Keratinocyte (primary cell): ENCODE measurements at regions not wholly inside any gene's neighbourhood (a gene's known extent, or its start where the extent isn't known, plus 50 kb on each side); places are given as distances from the start of the nearest gene placed in this dataset.

Experiments
- DNase-seq: peaks from one replicate; pipeline ENCODE4 v3.0.0-alpha.2; 2011; ENCODE audit warnings: low read depth, missing footprints, low spot score
- FAIRE-seq: peaks from 2 replicates; lab custom pipeline; 2011; peaks lifted over from hg19 to GRCh38; lab: Jason Lieb, UNC
- H2AFZ ChIP-seq: 2 replicates; pipeline ENCODE4 v1.6.0; 2012; ENCODE audit warnings: low read length, control low read depth, inconsistent platforms; ENCODE audit not compliant: control insufficient read depth
- H3K27ac ChIP-seq: 2 replicates; pipeline ENCODE4 v1.5.1; 2011; ENCODE audit warnings: low read length; ENCODE audit not compliant: control insufficient read depth, insufficient read depth
- H3K27me3 ChIP-seq: 3 replicates; pipeline ENCODE4 v1.6.0; 2011; ENCODE audit warnings: low read length; ENCODE audit not compliant: control insufficient read depth, insufficient read depth; ENCODE audit errors: extremely low read depth
- H3K36me3 ChIP-seq, 2 experiments: 2 replicates in 1 of 2; 3 replicates in 1 of 2; pipeline ENCODE4 v1.5.1; 2011; ENCODE audit warnings: low read length in 2 of 2, mild to moderate bottlenecking in 1 of 2; ENCODE audit not compliant: control insufficient read depth in 2 of 2, insufficient read depth in 2 of 2; ENCODE audit errors: extremely low read depth in 1 of 2
- H3K4me1 ChIP-seq: 3 replicates; pipeline ENCODE4 v1.5.1; 2011; ENCODE audit warnings: low read length; ENCODE audit not compliant: control insufficient read depth, insufficient read depth; ENCODE audit errors: extremely low read depth
- H3K4me2 ChIP-seq: 3 replicates; pipeline ENCODE4 v1.6.0; 2011; ENCODE audit warnings: low read depth, low read length; ENCODE audit not compliant: control insufficient read depth, insufficient read depth; ENCODE audit errors: extremely low read depth
- H3K4me3 ChIP-seq, 3 experiments: fragments of 200-600 bp in 1 of 3; sonication (generic) in 1 of 3; 2 replicates in 2 of 3; 3 replicates in 1 of 3; pipeline ENCODE4 v1.5.1; 2011 to 2016; ENCODE audit warnings: low read length in 3 of 3, mild to moderate bottlenecking in 3 of 3, control low read depth in 2 of 3, inconsistent platforms in 1 of 3, low read depth in 1 of 3, mixed read lengths in 1 of 3, mixed run types in 1 of 3, moderate library complexity in 1 of 3; ENCODE audit not compliant: control insufficient read depth in 2 of 3, insufficient read depth in 2 of 3; ENCODE audit errors: extremely low read depth in 1 of 3
- H3K79me2 ChIP-seq: 2 replicates; pipeline ENCODE4 v1.6.0; 2012; ENCODE audit warnings: low read length; ENCODE audit not compliant: control insufficient read depth, insufficient read depth
- H3K9ac ChIP-seq: 3 replicates; pipeline ENCODE4 v1.6.0; 2011; ENCODE audit warnings: low read length; ENCODE audit not compliant: control insufficient read depth, insufficient read depth; ENCODE audit errors: extremely low read depth
- H3K9me1 ChIP-seq: 3 replicates; pipeline ENCODE4 v1.6.0; 2011; ENCODE audit warnings: low read length; ENCODE audit not compliant: control insufficient read depth, insufficient read depth; ENCODE audit errors: extremely low read depth
- H3K9me3 ChIP-seq: 2 replicates; pipeline ENCODE4 v1.5.1; 2012; ENCODE audit warnings: low read depth, low read length; ENCODE audit not compliant: control insufficient read depth
- H4K20me1 ChIP-seq: 3 replicates; pipeline ENCODE4 v1.6.0; 2011; ENCODE audit warnings: low read length; ENCODE audit not compliant: control insufficient read depth, insufficient read depth; ENCODE audit errors: extremely low read depth
- EZH2 ChIP-seq: IDR thresholded peaks from one replicate; pipeline ENCODE4 v1.6.1; 2012; ENCODE audit warnings: inconsistent platforms, mild to moderate bottlenecking, low read length, moderate library complexity
- dilution Hi-C: fragments of 300-500 bp; cut with MboI; formaldehyde crosslinking; loops from one replicate; pipeline ENCODE4 v1.7.0; 2020; ENCODE audit warnings: low sequenced_read_pairs; ENCODE audit not compliant: extremely low pct_ligation_motif_present
- TF ChIP-seq, protein P1 (sequence below), 3 experiments: IDR thresholded peaks in 1 of 3; conservative IDR thresholded peaks in 1 of 3; optimal IDR thresholded peaks in 1 of 3; 2 replicates in 2 of 3; 3 replicates in 1 of 3; pipeline versions ENCODE3 to v1.5.1; 2011; ENCODE audit warnings: low read length in 3 of 3, mild to moderate bottlenecking in 3 of 3, moderate library complexity in 2 of 3, control low read depth in 1 of 3, inconsistent platforms in 1 of 3; ENCODE audit not compliant: insufficient read depth in 2 of 3; ENCODE audit errors: extremely low read depth in 1 of 3

DNA sequence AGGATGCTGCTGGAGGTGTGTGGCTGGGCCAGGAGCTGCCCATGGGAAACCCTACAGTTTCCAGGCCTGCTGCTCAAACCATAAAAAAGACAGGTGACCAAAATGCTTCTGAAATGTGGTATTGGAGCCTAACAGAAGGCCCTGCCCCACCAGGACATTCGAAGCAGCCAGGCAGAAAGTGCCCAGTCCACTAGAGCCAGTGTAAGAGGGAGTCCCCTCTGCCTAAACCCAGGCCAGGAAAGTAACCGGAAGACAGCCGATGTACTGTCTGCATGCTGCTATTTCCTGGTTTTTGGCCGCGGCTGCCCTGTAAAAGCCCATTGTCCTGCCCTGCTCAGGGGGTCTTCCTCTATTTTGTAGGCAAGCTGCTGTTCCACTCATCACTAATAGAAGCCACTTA, 150.7 kb upstream of the IRX2 start:
- H4K20me1 ChIP-seq: no peaks in the 10 kb centered on the region
- H3K4me3 ChIP-seq: no peak overlapping the region
- TF ChIP-seq, protein P1, sequence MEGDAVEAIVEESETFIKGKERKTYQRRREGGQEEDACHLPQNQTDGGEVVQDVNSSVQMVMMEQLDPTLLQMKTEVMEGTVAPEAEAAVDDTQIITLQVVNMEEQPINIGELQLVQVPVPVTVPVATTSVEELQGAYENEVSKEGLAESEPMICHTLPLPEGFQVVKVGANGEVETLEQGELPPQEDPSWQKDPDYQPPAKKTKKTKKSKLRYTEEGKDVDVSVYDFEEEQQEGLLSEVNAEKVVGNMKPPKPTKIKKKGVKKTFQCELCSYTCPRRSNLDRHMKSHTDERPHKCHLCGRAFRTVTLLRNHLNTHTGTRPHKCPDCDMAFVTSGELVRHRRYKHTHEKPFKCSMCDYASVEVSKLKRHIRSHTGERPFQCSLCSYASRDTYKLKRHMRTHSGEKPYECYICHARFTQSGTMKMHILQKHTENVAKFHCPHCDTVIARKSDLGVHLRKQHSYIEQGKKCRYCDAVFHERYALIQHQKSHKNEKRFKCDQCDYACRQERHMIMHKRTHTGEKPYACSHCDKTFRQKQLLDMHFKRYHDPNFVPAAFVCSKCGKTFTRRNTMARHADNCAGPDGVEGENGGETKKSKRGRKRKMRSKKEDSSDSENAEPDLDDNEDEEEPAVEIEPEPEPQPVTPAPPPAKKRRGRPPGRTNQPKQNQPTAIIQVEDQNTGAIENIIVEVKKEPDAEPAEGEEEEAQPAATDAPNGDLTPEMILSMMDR (optimal IDR thresholded peaks at IDR 0.05 in 1 of 3, IDR thresholded peaks at IDR 0.05 in 1 of 3, conservative IDR thresholded peaks at IDR 0.05 in 1 of 3; ENCODE audit: extremely low read depth in 1 of 3, insufficient read depth in 2 of 3, low read length in 3 of 3): no peak
- TF ChIP-seq EZH2: no peak
- no peaks in the 10 kb centered on the region for H3K9me1 ChIP-seq
- dilution Hi-C loops: no loop called here
- no peak for DNase-seq
- H3K4me2 ChIP-seq: no peak overlapping the region
- peaks cover 12% of the 10 kb centered on the region for H3K9me3 ChIP-seq
- no peaks in the 10 kb centered on the region for H3K79me2 ChIP-seq
- H3K27me3 ChIP-seq: no peaks in the 10 kb centered on the region
- H3K27ac ChIP-seq: no peak overlapping the region
- no peak for FAIRE-seq
- H3K36me3 ChIP-seq: no peaks in the 10 kb centered on the region
- H3K4me1 ChIP-seq: no peaks in the 10 kb centered on the region
- no peak overlapping the region for H2AFZ ChIP-seq
- no peak overlapping the region for H3K9ac ChIP-seq

DNA sequence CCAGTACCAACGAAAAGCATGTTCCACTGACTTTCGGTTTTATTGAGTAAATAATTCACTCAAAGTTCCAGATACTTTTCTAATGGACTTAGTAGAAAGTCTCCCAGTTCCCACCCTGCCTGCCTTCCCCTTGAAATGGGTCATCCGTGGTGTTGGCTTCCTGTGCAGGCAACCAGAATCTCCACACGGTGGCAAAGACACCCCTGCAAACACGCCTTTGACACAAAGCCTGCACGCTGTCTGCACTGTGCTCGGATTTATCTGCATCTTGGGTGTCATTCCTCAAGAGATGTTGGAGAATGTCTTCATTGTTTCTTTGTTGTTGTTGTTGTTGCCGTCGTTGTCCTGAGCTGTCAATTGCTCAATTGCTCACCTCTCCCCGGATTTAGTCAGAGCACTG, 150.0 kb upstream of the IRX2 start:
- TF ChIP-seq, protein P1 (optimal IDR thresholded peaks at IDR 0.05 in 1 of 3, IDR thresholded peaks at IDR 0.05 in 1 of 3, conservative IDR thresholded peaks at IDR 0.05 in 1 of 3; ENCODE audit: extremely low read depth in 1 of 3, insufficient read depth in 2 of 3, low read length in 3 of 3): no peak
- no peak for TF ChIP-seq EZH2
- Histone ChIP-seq H3K79me2 (no peaks in the 10 kb centered on the region), H3K9me1 (no peaks in the 10 kb centered on the region), H2AFZ (no peak overlapping the region), H3K27ac (no peak overlapping the region), H3K4me1 (no peaks in the 10 kb centered on the region), H3K4me2 (no peak overlapping the region), H3K36me3 (no peaks in the 10 kb centered on the region), H3K9ac (no peak overlapping the region), H4K20me1 (no peaks in the 10 kb centered on the region), H3K4me3 (no peak overlapping the region), H3K27me3 (no peaks in the 10 kb centered on the region), H3K9me3 (peaks cover 14% of the 10 kb centered on the region)
- dilution Hi-C loops: no loop called here
- DNase-seq: no peak
- FAIRE-seq: no peak
